ENCODE measurements at regions not wholly inside any gene's neighbourhood (a gene's known extent, or its start where the extent isn't known, plus 50 kb on each side); places are given as distances from the start of the nearest gene placed in this dataset.

DNA sequence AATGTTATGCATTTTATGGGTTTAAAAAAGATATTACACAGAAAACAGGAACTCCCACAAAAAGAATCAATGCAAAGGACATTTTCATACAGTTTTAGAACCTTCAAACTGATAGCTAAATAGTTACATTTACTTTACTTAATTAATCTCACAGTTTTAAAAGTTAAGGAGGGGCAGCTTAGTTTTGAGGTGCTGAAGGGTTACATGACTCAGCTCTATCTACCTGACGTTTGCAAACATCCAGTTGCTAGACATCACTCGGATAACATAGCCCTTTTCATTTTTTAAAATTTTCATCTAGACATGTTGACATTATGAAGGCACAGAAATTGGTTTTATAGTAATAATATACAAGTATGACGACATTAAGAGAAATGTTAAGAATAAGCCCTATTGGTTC lies 53.7 kb upstream of the HSD17B12 start:
- DNase-seq, result no peak
